ENCODE measurements at regions not wholly inside any gene's neighbourhood (a gene's known extent, or its start where the extent isn't known, plus 50 kb on each side); places are given as distances from the start of the nearest gene placed in this dataset.
A peak's percentile ranks its signal among the peaks of the same experiment; 100 is the strongest.

GRCh38 chr2:191515551-191515950, 162.4 kb upstream of the NABP1 start:
- Mint-ChIP-seq H3K4me3 (no peak overlapping the region), H3K9me3 (no peaks in the 10 kb centered on the region), H3K27me3 (no peaks in the 10 kb centered on the region), H3K36me3 (ENCODE audit: low read depth) (no peaks in the 10 kb centered on the region), H3K4me1 (ENCODE audit: low read depth) (no peaks in the 10 kb centered on the region), H3K27ac (no peak overlapping the region)
- no peak for ATAC-seq (ENCODE audit: poor library complexity)
- intact Hi-C loops (cut with DNase I, micrococcal nuclease) = no loop called here
- ChIA-PET POLR2A (no interaction called here), CTCF (no interaction called here)
- H3K36me3 ChIP-seq (ENCODE audit: insufficient read depth, low read length) = no peaks in the 10 kb centered on the region
- no peak for DNase-seq
- no peaks in the 10 kb centered on the region for H3K9me3 ChIP-seq (ENCODE audit: control insufficient read depth in 1 of 2, insufficient read depth in 1 of 2, low read length in 2 of 2)
- no peak overlapping the region for H3K4me3 ChIP-seq (ENCODE audit: low read length)
- H3K27me3 ChIP-seq (ENCODE audit: control insufficient read depth in 1 of 2, insufficient read depth in 2 of 2, low read length in 2 of 2) = no peaks in the 10 kb centered on the region
- H3K4me1 ChIP-seq (ENCODE audit: insufficient read depth, low read length) = no peaks in the 10 kb centered on the region
- TF ChIP-seq, protein P1, sequence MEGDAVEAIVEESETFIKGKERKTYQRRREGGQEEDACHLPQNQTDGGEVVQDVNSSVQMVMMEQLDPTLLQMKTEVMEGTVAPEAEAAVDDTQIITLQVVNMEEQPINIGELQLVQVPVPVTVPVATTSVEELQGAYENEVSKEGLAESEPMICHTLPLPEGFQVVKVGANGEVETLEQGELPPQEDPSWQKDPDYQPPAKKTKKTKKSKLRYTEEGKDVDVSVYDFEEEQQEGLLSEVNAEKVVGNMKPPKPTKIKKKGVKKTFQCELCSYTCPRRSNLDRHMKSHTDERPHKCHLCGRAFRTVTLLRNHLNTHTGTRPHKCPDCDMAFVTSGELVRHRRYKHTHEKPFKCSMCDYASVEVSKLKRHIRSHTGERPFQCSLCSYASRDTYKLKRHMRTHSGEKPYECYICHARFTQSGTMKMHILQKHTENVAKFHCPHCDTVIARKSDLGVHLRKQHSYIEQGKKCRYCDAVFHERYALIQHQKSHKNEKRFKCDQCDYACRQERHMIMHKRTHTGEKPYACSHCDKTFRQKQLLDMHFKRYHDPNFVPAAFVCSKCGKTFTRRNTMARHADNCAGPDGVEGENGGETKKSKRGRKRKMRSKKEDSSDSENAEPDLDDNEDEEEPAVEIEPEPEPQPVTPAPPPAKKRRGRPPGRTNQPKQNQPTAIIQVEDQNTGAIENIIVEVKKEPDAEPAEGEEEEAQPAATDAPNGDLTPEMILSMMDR (IDR thresholded peaks at IDR 0.05) = no peak
- H3K27ac ChIP-seq (ENCODE audit: low read depth in 1 of 2, low read length in 2 of 2) = no peak overlapping the region

- Histone ChIP-seq H3K27me3 (ENCODE audit: control insufficient read depth in 1 of 2, insufficient read depth in 2 of 2, low read length in 2 of 2) (no peaks in the 10 kb centered on the region), H3K9me3 (ENCODE audit: control insufficient read depth in 1 of 2, insufficient read depth in 1 of 2, low read length in 2 of 2) (no peaks in the 10 kb centered on the region), H3K4me1 (ENCODE audit: insufficient read depth, low read length) (no peaks in the 10 kb centered on the region), H3K36me3 (ENCODE audit: insufficient read depth, low read length) (no peaks in the 10 kb centered on the region), H3K27ac (ENCODE audit: low read depth in 1 of 2, low read length in 2 of 2) (no peak overlapping the region), H3K4me3 (ENCODE audit: low read length) (no peak overlapping the region)
- intact Hi-C loops (cut with DNase I, micrococcal nuclease) = no loop called here
- H3K27me3 Mint-ChIP-seq = no peaks in the 10 kb centered on the region
- TF ChIP-seq, protein P1 (IDR thresholded peaks at IDR 0.05) = no peak
- H3K9me3 Mint-ChIP-seq = no peaks in the 10 kb centered on the region
- no peak overlapping the region for H3K4me3 Mint-ChIP-seq
- ChIA-PET POLR2A (no interaction called here), CTCF (no interaction called here)
- no peaks in the 10 kb centered on the region for H3K36me3 Mint-ChIP-seq (ENCODE audit: low read depth)
- ATAC-seq (ENCODE audit: poor library complexity) (no peak), DNase-seq (no peak)
- H3K27ac Mint-ChIP-seq = no peak overlapping the region
- no peaks in the 10 kb centered on the region for H3K4me1 Mint-ChIP-seq (ENCODE audit: low read depth)
Observed at GRCh38 chr2:191516260-191516659, 161.7 kb upstream of the NABP1 start.

- Mint-ChIP-seq H3K4me1 (ENCODE audit: low read depth) (no peaks in the 10 kb centered on the region), H3K27me3 (no peaks in the 10 kb centered on the region), H3K4me3 (no peak overlapping the region), H3K36me3 (ENCODE audit: low read depth) (no peaks in the 10 kb centered on the region), H3K27ac (no peak overlapping the region), H3K9me3 (no peaks in the 10 kb centered on the region)
- H3K36me3 ChIP-seq (ENCODE audit: insufficient read depth, low read length) = no peaks in the 10 kb centered on the region
- TF ChIP-seq, protein P1 (IDR thresholded peaks at IDR 0.05) = peak; percentile 86
- intact Hi-C loops (cut with DNase I, micrococcal nuclease) = loop anchor here (1.0 to 2.0 kb wide), 5 partner anchors 355 to 737 kb away; no protein-coding TSS in a partner anchor
- CTCF ChIA-PET = interaction anchor here (1.2 to 1.6 kb wide), 5 partner anchors 351 to 641 kb away, joined by 3 to 22 read pairs (median 4); no protein-coding TSS in a partner anchor
- H3K4me3 ChIP-seq (ENCODE audit: low read length) = no peak overlapping the region
- no peaks in the 10 kb centered on the region for H3K27me3 ChIP-seq (ENCODE audit: control insufficient read depth in 1 of 2, insufficient read depth in 2 of 2, low read length in 2 of 2)
- H3K9me3 ChIP-seq (ENCODE audit: control insufficient read depth in 1 of 2, insufficient read depth in 1 of 2, low read length in 2 of 2) = no peaks in the 10 kb centered on the region
- POLR2A ChIA-PET = interaction anchor here (1.3 kb wide), 1 partner anchor 357 kb away, joined by 5 read pairs; no protein-coding TSS in a partner anchor
- no peak overlapping the region for H3K27ac ChIP-seq (ENCODE audit: low read depth in 1 of 2, low read length in 2 of 2)
- ATAC-seq (ENCODE audit: poor library complexity) = peak; percentile 49
- H3K4me1 ChIP-seq (ENCODE audit: insufficient read depth, low read length) = no peaks in the 10 kb centered on the region
- DNase-seq = peak in 3 of 14 experiments; percentile 36 to 42 (median 36)
Observed at GRCh38 chr2:191521608-191522208, 156.2 kb upstream of the NABP1 start.

All from CD4-positive, alpha-beta T cell (primary cell).